Sigmoid colon (tissue), 4 donors: ENCODE measurements at regions not wholly inside any gene's neighbourhood (a gene's known extent, or its start where the extent isn't known, plus 50 kb on each side); places are given as distances from the start of the nearest gene placed in this dataset.

Source experiments
- EP300 ChIP-seq, 4 donors: sonication (generic); formaldehyde crosslinking; IDR thresholded peaks; one replicate each; pipeline ENCODE4 v1.6.1; 2017; ENCODE audit warnings: antibody characterized with exemption in 4 of 4
- POLR2A ChIP-seq, 2 donors: fragments of 450-650 bp; IDR thresholded peaks; one replicate each; pipeline ENCODE4 v1.6.1; 2016; ENCODE audit warnings: antibody characterized with exemption in 2 of 2, mild to moderate bottlenecking in 2 of 2, moderate library complexity in 2 of 2
- POLR2AphosphoS5 ChIP-seq, 4 donors: sonication (generic); formaldehyde crosslinking; IDR thresholded peaks; one replicate each; pipeline ENCODE4 v1.6.1; 2017; ENCODE audit warnings: antibody characterized with exemption in 4 of 4
- TF ChIP-seq, protein P1 (sequence below), 4 experiments: fragments of 450-650 bp in 3 of 4; fragments of 200-600 bp in 1 of 4; IDR thresholded peaks; one replicate each; pipeline ENCODE4 v1.5.1; 2016 to 2019; ENCODE audit warnings: antibody characterized with exemption in 4 of 4, mild to moderate bottlenecking in 3 of 4, moderate library complexity in 2 of 4

DNA sequence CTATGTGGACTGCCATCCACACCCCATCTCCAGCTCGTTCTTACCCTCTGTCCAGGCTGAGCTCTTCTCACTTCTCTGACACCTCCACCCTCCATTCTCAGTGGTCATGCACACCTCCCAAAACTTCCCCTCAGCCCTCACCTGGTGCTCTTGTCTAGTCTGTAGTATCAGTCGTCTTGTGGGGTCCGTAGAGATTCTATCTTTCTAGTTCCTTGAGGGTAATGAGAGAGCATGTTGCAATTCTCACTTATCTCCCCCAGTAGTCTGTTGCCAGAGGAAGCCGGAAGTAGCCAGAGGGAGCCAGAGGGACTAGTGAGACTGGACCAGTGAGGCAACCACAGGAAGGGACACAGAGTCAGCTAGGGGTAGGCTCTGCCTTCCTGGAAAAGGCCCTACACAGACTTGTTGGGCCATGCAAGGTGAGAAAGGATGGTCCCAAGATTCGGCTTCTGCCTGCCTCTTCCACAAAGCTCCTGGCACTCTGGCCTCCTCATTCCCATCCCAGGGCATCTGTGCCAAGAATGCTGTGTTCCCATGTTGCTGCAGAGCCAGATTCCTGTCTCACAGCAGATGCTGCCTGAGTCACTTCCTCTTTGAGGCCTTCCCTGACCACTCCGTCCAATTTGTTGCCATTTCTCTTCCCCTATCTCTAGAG, 50.6 kb upstream of the DUSP5 start:
- TF ChIP-seq, protein P1, sequence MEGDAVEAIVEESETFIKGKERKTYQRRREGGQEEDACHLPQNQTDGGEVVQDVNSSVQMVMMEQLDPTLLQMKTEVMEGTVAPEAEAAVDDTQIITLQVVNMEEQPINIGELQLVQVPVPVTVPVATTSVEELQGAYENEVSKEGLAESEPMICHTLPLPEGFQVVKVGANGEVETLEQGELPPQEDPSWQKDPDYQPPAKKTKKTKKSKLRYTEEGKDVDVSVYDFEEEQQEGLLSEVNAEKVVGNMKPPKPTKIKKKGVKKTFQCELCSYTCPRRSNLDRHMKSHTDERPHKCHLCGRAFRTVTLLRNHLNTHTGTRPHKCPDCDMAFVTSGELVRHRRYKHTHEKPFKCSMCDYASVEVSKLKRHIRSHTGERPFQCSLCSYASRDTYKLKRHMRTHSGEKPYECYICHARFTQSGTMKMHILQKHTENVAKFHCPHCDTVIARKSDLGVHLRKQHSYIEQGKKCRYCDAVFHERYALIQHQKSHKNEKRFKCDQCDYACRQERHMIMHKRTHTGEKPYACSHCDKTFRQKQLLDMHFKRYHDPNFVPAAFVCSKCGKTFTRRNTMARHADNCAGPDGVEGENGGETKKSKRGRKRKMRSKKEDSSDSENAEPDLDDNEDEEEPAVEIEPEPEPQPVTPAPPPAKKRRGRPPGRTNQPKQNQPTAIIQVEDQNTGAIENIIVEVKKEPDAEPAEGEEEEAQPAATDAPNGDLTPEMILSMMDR (IDR thresholded peaks at IDR 0.05): no peak
- TF ChIP-seq EP300 (IDR thresholded peaks at IDR 0.05): no peak
- TF ChIP-seq POLR2A (IDR thresholded peaks at IDR 0.05): no peak
- no peak for TF ChIP-seq POLR2AphosphoS5 (IDR thresholded peaks at IDR 0.05)
